ENCODE measurements at regions not wholly inside any gene's neighbourhood (a gene's known extent, or its start where the extent isn't known, plus 50 kb on each side); places are given as distances from the start of the nearest gene placed in this dataset.
A peak's percentile ranks its signal among the peaks of the same experiment; 100 is the strongest.

DNA sequence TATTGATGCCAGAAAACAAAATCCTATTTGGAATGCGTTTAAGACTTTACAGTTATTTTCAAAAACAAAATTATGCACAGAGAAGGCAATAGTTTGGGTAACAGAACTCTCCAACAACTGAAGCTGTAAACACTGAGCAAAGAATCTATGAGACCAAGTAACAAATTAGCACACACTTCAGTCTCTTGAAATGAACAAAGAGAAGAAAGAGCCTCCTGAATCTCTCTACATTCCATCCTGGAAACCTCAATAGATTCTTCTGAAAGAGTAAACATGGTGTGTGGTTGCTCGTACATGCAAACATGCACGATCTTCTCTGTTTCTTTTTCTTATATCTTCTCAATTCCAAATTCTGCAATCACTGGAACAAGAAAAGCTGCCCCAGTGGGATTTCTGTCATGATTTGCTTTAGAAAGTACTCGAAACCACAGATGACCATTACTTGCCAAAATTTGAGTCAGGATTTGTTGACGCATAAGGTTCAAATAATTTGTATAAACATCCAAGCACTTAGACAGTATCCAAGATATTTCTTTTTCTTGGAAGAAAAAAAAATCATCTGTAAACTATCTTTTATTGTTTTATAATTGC is 137.9 kb upstream of the DACH1 start:
- H3K4me1 Mint-ChIP-seq, result no peaks in the 10 kb centered on the region
- H3K27ac Mint-ChIP-seq, result no peak overlapping the region
- H3K9me3 Mint-ChIP-seq, result peaks cover 10 to 13% of the 10 kb centered on the region in 2 donors
- no peaks in the 10 kb centered on the region for H3K27me3 Mint-ChIP-seq
- no peak for DNase-seq
- H3K4me3 Mint-ChIP-seq, result no peak overlapping the region
- no peak for ATAC-seq

DNA sequence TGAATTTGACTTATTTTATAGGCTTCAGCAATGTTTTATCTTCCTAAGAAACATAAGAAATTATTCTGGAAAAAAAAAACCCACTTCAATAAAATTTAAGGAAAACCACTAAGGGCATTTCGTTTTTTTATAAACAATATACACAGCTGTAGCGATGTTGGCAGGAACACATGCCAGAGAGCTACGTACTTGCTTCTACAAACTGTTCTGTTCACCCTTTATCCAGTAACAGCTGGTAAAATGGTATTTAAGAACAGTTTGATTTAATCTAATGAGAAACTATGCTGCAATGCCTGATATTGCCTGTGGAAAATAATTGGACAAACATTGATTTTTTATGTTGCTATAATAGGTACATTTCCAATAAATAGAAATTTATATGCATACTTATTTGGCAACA is 137.2 kb upstream of the DACH1 start:
- ATAC-seq (no peak), DNase-seq (no peak)
- H3K27ac Mint-ChIP-seq, result no peak overlapping the region
- H3K4me3 Mint-ChIP-seq, result no peak overlapping the region
- no peaks in the 10 kb centered on the region for H3K4me1 Mint-ChIP-seq
- peaks cover 8 to 13% of the 10 kb centered on the region in 2 donors for H3K9me3 Mint-ChIP-seq
- no peaks in the 10 kb centered on the region for H3K27me3 Mint-ChIP-seq

DNA sequence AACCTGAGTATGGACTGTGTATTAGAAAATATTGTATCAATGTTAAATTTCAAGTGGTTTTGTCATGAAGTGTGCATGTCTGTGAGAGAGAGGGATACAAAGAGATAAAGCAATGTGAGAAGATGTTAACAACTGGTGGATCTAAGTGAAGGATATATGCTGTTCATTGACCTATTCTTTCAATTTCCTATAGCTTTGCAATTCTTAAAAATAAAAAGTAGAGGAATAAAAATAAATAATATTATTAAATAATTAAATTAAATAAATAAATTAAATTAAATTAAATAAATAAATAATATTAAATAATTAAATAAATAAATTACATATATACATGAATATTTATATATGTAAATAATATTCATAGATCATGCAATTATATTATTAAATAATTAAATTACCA is 131.2 kb upstream of the DACH1 start:
- H3K27me3 Mint-ChIP-seq, result no peaks in the 10 kb centered on the region
- no peak overlapping the region for H3K4me3 Mint-ChIP-seq
- no peaks in the 10 kb centered on the region for H3K4me1 Mint-ChIP-seq
- H3K27ac Mint-ChIP-seq, result no peak overlapping the region
- H3K9me3 Mint-ChIP-seq, result peaks cover 6 to 13% of the 10 kb centered on the region in 2 donors
- no peak for ATAC-seq
- no peak for DNase-seq

DNA sequence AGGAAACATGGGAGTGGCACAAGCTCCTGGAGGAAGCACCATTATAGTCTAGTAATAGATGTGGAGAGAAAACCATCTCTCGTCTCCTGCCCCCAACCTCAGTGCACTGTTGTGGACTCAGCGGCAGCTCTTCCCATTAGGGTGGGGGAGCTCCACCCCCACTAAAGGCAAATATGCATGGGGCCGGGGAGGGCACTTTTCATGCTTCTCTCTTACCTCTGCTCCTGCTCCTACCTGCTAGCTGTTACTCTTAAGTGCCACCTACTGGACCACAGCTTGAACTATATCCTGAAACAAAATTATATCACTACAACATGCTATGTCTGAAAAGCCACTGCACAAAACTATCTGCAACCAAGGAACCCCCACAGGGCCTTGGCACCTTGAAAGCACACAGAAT is 112.6 kb upstream of the DACH1 start:
- Mint-ChIP-seq H3K27ac (no peak overlapping the region), H3K9me3 (peaks cover 14 to 18% of the 10 kb centered on the region in 2 donors), H3K4me3 (no peak overlapping the region), H3K4me1 (no peaks in the 10 kb centered on the region), H3K27me3 (no peaks in the 10 kb centered on the region)
- DNase-seq (no peak), ATAC-seq (peak; percentile 26)

DNA sequence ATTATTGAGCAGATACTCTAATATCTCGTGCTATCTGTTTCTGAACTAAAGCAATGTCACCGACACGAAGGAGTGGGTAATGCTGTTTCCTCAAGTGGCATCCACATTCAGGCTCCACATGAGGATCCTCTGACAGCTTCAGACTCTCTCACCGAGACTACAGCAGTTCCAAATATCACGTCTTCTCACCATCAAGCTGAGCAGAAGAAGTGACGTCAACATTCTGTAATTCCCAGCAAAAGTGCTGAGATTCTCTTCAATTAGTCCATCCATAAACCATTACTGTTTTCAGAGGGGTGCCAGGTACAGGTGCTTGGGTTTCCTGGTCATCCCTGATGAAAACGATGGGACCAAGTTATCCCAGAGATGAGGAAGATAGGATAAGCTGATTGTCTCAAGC is 110.0 kb upstream of the DACH1 start:
- peaks cover 6 to 7% of the 10 kb centered on the region in 2 donors for H3K9me3 Mint-ChIP-seq
- H3K27ac Mint-ChIP-seq, result no peak overlapping the region
- no peak overlapping the region for H3K4me3 Mint-ChIP-seq
- H3K27me3 Mint-ChIP-seq, result no peaks in the 10 kb centered on the region
- H3K4me1 Mint-ChIP-seq, result no peaks in the 10 kb centered on the region
- DNase-seq, result no peak
- ATAC-seq, result no peak

DNA sequence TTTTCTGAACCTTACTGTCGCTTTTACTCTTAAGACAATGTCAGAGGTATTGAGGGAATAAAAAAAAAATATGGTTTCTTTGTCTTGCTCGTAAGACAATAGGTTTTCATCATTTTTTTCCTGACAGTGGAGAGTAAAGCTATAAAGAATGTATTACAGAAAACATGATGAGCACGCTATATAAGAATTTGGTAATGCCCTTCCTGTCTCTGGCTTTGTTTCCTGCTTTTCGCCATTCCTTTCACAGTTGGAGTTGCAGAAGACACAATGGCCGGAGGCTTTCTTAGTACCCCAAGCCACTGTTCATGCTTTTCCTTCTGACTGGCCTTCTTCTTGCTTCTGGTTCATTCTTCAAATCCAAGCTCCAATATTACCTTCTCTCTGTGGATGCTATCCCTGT is 101.0 kb upstream of the DACH1 start:
- no peak for DNase-seq
- ATAC-seq, result no peak
- no peaks in the 10 kb centered on the region for H3K4me1 Mint-ChIP-seq
- H3K4me3 Mint-ChIP-seq, result no peak overlapping the region
- no peak overlapping the region for H3K27ac Mint-ChIP-seq
- H3K9me3 Mint-ChIP-seq, result peaks cover 0 to 6% of the 10 kb centered on the region in 2 donors
- no peaks in the 10 kb centered on the region for H3K27me3 Mint-ChIP-seq

DNA sequence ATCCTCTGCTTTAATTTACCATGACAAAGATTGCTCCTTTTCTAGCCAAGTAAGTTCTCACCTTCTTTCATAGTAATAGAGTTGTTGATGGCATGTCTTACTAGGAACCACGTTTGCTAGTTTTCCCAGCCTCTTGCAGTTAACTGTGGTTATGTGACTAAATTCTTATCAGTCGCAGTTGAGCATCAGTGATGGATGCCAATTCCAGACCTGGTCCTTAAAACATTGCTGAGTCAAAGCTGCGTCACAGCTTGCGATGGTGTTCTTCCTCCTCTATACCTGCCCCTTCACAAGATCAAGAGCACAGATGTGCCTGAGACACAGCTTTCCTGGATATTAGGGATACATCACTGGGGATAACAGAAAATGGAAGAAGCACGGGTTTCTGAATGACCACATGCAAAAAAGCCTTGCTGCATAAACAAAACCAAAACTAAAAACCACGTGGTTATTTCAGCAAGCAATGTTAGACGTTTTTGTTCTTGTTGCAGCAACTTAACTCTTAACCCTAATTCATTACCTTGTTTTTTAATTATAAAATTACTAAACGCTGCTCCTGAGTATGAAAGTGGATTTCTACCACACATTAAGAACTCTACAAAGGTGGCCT is 97.6 kb upstream of the DACH1 start:
- DNase-seq (no peak), ATAC-seq (no peak)
- Mint-ChIP-seq H3K27me3 (no peaks in the 10 kb centered on the region), H3K9me3 (peaks cover 0 to 6% of the 10 kb centered on the region in 2 donors), H3K27ac (no peak overlapping the region), H3K4me3 (peak overlapping the region; percentile 61 to 66), H3K4me1 (no peaks in the 10 kb centered on the region)

DNA sequence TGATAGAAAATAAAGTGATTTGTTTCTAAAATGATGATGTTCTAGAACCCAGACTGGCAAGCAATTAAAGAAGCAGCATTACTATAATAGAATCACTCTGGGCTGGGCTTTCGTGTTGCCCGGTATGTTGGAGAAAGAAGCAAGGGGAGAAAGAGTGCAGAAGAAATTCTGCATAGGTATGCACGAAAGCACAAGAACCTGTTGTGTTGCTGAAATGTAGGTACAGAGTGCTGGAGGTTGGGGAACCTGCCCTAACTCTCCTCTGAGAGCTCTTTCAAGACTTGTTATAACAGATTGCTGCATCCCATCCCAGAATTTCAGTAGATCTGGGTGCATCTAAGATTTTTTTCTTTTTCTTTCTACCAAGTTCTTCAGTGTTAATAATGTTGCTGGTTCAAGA is 95.7 kb upstream of the DACH1 start:
- Mint-ChIP-seq H3K9me3 (peaks cover 0 to 6% of the 10 kb centered on the region in 2 donors), H3K27me3 (no peaks in the 10 kb centered on the region), H3K4me3 (no peak overlapping the region), H3K27ac (no peak overlapping the region), H3K4me1 (no peaks in the 10 kb centered on the region)
- DNase-seq, result no peak
- ATAC-seq, result no peak

DNA sequence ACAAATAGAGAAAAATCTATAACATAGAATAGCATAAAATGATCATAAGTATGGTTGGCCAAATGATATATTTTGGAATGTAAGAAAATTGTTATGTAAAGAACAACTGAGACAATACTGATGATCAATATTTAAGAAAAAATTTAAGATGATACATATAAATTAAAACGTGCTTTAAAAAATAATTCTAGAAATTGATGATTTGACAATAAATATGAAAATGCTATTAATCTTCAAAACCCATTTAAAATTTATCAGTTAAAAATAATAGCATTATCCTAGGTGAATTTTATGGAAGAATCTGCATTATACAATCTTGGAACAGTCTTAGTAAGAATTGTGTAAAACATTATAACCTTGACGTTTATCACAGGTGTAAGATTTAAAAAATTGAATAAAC is 95.1 kb upstream of the DACH1 start:
- H3K27me3 Mint-ChIP-seq, result no peaks in the 10 kb centered on the region
- H3K27ac Mint-ChIP-seq, result no peak overlapping the region
- ATAC-seq (no peak), DNase-seq (no peak)
- H3K9me3 Mint-ChIP-seq, result peaks cover 0 to 6% of the 10 kb centered on the region in 2 donors
- H3K4me1 Mint-ChIP-seq, result no peaks in the 10 kb centered on the region
- H3K4me3 Mint-ChIP-seq, result no peak overlapping the region

DNA sequence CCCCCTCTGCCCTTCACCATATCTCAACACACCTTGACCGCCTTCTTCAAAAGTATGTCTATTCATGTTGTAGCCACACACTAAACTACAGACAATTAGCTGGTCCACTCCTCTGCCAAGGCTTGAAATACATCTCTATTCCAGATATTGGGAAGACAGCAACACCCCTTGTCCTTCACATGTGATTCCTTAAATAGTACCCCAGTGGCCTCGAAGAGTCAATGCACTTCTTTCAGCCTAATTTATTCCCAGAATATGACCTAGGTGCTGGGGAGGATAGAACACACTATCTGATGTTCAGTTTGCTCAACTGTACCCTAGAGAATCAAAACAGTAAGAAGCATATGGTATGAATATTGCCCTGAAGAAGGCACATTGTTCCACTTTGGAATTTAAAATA is 82.4 kb upstream of the DACH1 start:
- H3K4me1 Mint-ChIP-seq, result no peaks in the 10 kb centered on the region
- H3K4me3 Mint-ChIP-seq, result no peak overlapping the region
- peaks cover 0 to 5% of the 10 kb centered on the region in 2 donors for H3K9me3 Mint-ChIP-seq
- ATAC-seq (no peak), DNase-seq (no peak)
- H3K27me3 Mint-ChIP-seq, result no peaks in the 10 kb centered on the region
- no peak overlapping the region for H3K27ac Mint-ChIP-seq

DNA sequence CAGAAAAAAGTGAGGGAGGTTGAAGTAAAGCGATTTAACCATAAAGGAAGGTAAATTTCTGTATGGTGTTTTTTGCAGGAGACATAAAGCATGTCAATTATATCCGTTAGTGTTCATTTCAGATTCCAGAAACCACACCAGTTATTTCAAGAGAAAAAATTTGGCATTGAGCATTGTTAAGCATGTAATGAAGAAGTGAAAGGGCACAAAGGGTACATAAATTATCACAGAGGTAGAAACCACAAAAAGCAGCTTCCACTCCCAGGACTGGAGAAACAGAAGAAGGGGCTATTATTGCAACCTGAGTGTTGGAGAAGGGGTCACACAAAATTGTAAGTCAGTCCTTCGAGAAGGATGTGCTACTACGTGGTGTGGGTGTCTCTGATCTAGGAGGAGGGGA is 72.2 kb upstream of the DACH1 start:
- ATAC-seq, result no peak
- Mint-ChIP-seq H3K27ac (no peak overlapping the region), H3K27me3 (no peaks in the 10 kb centered on the region), H3K4me1 (no peaks in the 10 kb centered on the region), H3K9me3 (no peaks in the 10 kb centered on the region), H3K4me3 (no peak overlapping the region)
- DNase-seq, result no peak

DNA sequence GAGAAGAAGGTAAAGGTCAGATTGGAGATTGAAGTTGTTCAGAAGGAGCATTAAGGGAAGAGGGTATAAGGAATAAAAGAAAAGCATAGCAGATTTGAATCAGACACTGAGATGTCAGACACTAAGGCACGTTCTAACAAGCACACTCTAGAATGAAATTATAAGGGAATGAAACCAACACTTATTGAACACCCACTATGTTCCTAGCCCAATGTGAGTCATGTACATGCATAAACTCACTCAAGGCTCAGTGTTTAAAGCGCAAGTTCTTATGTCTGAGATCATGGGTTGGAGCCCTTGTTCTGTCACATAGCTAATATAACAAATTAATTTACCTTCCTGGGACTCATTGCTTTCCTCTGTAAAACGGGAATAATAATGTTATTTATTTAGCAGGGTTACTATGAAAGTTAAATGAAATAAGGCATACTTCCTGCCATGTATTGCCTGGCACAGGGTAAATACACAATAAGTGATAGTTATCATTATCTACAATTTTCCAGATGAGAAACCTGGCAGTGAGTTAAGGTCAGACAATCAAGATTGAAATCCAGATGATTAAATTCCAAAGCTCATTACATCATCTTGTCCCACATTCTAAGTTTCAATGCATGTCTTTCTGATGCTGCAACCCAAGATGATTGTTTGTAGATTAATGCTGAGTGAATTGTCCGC is 68.3 kb upstream of the DACH1 start:
- DNase-seq (no peak), ATAC-seq (no peak)
- H3K27me3 Mint-ChIP-seq, result no peaks in the 10 kb centered on the region
- H3K4me1 Mint-ChIP-seq, result no peaks in the 10 kb centered on the region
- no peak overlapping the region for H3K27ac Mint-ChIP-seq
- no peaks in the 10 kb centered on the region for H3K9me3 Mint-ChIP-seq
- H3K4me3 Mint-ChIP-seq, result no peak overlapping the region

DNA sequence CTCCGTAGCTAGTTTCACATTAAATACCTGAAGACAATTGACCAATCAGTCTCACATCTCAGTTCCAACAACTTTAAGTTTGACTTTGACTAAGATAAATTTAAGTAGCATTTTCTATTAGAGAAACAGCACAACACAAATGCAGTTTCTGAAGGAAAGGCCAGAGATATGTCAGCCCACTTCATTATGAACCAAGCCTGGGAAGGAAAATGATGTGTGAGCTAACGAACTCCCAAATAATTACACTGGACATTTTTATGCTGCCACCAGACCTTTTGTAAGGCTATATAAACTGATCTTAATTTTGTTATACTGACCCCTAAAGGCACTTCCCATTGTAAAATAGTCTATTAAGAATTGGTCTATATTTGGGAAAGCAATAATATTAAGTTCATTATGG is 57.9 kb upstream of the DACH1 start:
- H3K9me3 Mint-ChIP-seq, result peaks cover 0 to 9% of the 10 kb centered on the region in 2 donors
- no peaks in the 10 kb centered on the region for H3K4me1 Mint-ChIP-seq
- ATAC-seq (no peak), DNase-seq (no peak)
- no peaks in the 10 kb centered on the region for H3K27me3 Mint-ChIP-seq
- H3K27ac Mint-ChIP-seq, result no peak overlapping the region
- no peak overlapping the region for H3K4me3 Mint-ChIP-seq

DNA sequence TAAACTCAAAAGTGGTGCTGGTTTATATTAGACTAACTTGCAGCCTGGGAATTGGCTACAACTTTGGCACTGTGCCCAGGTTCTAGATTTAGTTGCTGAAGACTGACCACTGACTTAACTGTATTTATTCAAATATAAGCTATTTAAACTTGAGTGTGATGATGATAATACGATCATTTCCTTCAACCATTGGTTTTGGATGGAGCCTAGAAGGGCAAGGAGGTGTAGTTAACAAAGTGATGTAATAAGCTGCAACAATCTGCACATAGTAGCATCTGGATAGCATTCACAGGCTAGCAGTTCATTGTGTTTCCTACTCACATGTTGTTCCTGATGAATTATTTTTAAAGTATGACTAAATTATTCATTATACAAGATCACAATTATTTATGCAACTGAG is 55.2 kb upstream of the DACH1 start:
- H3K4me3 Mint-ChIP-seq, result no peak overlapping the region
- no peak overlapping the region for H3K27ac Mint-ChIP-seq
- no peaks in the 10 kb centered on the region for H3K27me3 Mint-ChIP-seq
- DNase-seq (no peak), ATAC-seq (no peak)
- peaks cover 0 to 4% of the 10 kb centered on the region in 2 donors for H3K9me3 Mint-ChIP-seq
- H3K4me1 Mint-ChIP-seq, result no peaks in the 10 kb centered on the region
